Neural cell (in vitro differentiated cells): ENCODE measurements at regions not wholly inside any gene's neighbourhood (a gene's known extent, or its start where the extent isn't known, plus 50 kb on each side); places are given as distances from the start of the nearest gene placed in this dataset.

Source experiments
- EZH2 ChIP-seq: fragments of 200-600, 300-800 bp; shearing (Covaris generic), sonication (generic); IDR thresholded peaks from 2 replicates; pipeline ENCODE4 v1.6.1; 2014; ENCODE audit warnings: antibody characterized with exemption, low read length, borderline replicate concordance, mild to moderate bottlenecking; ENCODE audit not compliant: insufficient read depth, poor library complexity, severe bottlenecking
- POLR2AphosphoS5 ChIP-seq: IDR thresholded peaks from 2 replicates; pipeline ENCODE4 v1.6.1; 2012
- RAD21 ChIP-seq: fragments of 450-650 bp; conservative IDR thresholded peaks from 2 replicates; pipeline ENCODE4 v1.6.1; 2014; ENCODE audit warnings: antibody characterized with exemption, mild to moderate bottlenecking, moderate library complexity
- SMC3 ChIP-seq: fragments of 450-650 bp; conservative IDR thresholded peaks from 2 replicates; pipeline ENCODE4 v1.6.1; 2014; ENCODE audit warnings: antibody characterized with exemption, mild to moderate bottlenecking, moderate library complexity; ENCODE audit not compliant: poor library complexity
- TAF1 ChIP-seq: IDR thresholded peaks from 2 replicates; pipeline ENCODE4 v1.6.1; 2012; ENCODE audit warnings: low read depth
- TF ChIP-seq, protein P1 (sequence below): fragments of 450-650 bp; IDR thresholded peaks from 2 replicates; pipeline ENCODE4 v1.5.1; 2014; ENCODE audit warnings: antibody characterized with exemption, mild to moderate bottlenecking, moderate library complexity; ENCODE audit not compliant: poor library complexity, severe bottlenecking
- TF ChIP-seq, protein P2 (sequence below): IDR thresholded peaks from 2 replicates; pipeline ENCODE4 v1.6.1; 2012; ENCODE audit warnings: borderline replicate concordance

- TF ChIP-seq, protein P1, sequence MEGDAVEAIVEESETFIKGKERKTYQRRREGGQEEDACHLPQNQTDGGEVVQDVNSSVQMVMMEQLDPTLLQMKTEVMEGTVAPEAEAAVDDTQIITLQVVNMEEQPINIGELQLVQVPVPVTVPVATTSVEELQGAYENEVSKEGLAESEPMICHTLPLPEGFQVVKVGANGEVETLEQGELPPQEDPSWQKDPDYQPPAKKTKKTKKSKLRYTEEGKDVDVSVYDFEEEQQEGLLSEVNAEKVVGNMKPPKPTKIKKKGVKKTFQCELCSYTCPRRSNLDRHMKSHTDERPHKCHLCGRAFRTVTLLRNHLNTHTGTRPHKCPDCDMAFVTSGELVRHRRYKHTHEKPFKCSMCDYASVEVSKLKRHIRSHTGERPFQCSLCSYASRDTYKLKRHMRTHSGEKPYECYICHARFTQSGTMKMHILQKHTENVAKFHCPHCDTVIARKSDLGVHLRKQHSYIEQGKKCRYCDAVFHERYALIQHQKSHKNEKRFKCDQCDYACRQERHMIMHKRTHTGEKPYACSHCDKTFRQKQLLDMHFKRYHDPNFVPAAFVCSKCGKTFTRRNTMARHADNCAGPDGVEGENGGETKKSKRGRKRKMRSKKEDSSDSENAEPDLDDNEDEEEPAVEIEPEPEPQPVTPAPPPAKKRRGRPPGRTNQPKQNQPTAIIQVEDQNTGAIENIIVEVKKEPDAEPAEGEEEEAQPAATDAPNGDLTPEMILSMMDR, result no peak
- no peak for TF ChIP-seq SMC3
- no peak for TF ChIP-seq EZH2
- no peak for TF ChIP-seq RAD21
- no peak for TF ChIP-seq POLR2AphosphoS5
- TF ChIP-seq TAF1, result no peak
- TF ChIP-seq, protein P2, sequence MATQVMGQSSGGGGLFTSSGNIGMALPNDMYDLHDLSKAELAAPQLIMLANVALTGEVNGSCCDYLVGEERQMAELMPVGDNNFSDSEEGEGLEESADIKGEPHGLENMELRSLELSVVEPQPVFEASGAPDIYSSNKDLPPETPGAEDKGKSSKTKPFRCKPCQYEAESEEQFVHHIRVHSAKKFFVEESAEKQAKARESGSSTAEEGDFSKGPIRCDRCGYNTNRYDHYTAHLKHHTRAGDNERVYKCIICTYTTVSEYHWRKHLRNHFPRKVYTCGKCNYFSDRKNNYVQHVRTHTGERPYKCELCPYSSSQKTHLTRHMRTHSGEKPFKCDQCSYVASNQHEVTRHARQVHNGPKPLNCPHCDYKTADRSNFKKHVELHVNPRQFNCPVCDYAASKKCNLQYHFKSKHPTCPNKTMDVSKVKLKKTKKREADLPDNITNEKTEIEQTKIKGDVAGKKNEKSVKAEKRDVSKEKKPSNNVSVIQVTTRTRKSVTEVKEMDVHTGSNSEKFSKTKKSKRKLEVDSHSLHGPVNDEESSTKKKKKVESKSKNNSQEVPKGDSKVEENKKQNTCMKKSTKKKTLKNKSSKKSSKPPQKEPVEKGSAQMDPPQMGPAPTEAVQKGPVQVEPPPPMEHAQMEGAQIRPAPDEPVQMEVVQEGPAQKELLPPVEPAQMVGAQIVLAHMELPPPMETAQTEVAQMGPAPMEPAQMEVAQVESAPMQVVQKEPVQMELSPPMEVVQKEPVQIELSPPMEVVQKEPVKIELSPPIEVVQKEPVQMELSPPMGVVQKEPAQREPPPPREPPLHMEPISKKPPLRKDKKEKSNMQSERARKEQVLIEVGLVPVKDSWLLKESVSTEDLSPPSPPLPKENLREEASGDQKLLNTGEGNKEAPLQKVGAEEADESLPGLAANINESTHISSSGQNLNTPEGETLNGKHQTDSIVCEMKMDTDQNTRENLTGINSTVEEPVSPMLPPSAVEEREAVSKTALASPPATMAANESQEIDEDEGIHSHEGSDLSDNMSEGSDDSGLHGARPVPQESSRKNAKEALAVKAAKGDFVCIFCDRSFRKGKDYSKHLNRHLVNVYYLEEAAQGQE, result no peak
These were observed 167.2 kb downstream of the TRIB2 start for GRCh38 chr2:12883906-12884305.
